Amniotic epithelial cell (primary cell): ENCODE measurements at regions not wholly inside any gene's neighbourhood (a gene's known extent, or its start where the extent isn't known, plus 50 kb on each side); places are given as distances from the start of the nearest gene placed in this dataset.
"Not testable (repeated sequence)": the region's sequence is repeated elsewhere in the genome, so short reads cannot be mapped to it uniquely, and the experiment has no call there.

Experiments
- DNase-seq: peaks from one replicate; pipeline ENCODE4 v3.0.0-alpha.2; 2010; ENCODE audit warnings: low read depth

- no peak for DNase-seq
These were observed 167.6 kb upstream of the MAFB start for GRCh38 chr20:40856653-40857052.

- DNase-seq = peak; percentile 62
These were observed 168.1 kb upstream of the TOP1 start for GRCh38 chr20:40860487-40860902.

- no peak for DNase-seq
These were observed 167.1 kb upstream of the TOP1 start for GRCh38 chr20:40861427-40862008.

- DNase-seq = no peak
These were observed 165.2 kb upstream of the TOP1 start for GRCh38 chr20:40863355-40863919.

GRCh38 chr20:40864470-40864869 lies 164.2 kb upstream of the TOP1 start:
- no peak for DNase-seq

GRCh38 chr20:40865095-40865494 lies 163.5 kb upstream of the TOP1 start:
- no peak for DNase-seq

GRCh38 chr20:40866056-40866455 lies 162.6 kb upstream of the TOP1 start:
- no peak for DNase-seq

GRCh38 chr20:40868551-40869217 lies 159.9 kb upstream of the TOP1 start:
- DNase-seq = peak; percentile 51

GRCh38 chr20:40869218-40870147 lies 159.1 kb upstream of the TOP1 start:
- DNase-seq = no peak

GRCh38 chr20:40875116-40876085 lies 153.2 kb upstream of the TOP1 start:
- no peak for DNase-seq

- not testable (repeated sequence) for DNase-seq
These were observed 150.5 kb upstream of the TOP1 start for GRCh38 chr20:40878099-40878498.

- no peak for DNase-seq
These were observed 148.4 kb upstream of the TOP1 start for GRCh38 chr20:40880063-40880728.

GRCh38 chr20:40880729-40881109 lies 147.9 kb upstream of the TOP1 start:
- no peak for DNase-seq

- DNase-seq = no peak
These were observed 146.5 kb upstream of the TOP1 start for GRCh38 chr20:40882152-40882551.

GRCh38 chr20:40883097-40883496 lies 145.5 kb upstream of the TOP1 start:
- no peak for DNase-seq

- DNase-seq = no peak
These were observed 141.5 kb upstream of the TOP1 start for GRCh38 chr20:40887105-40887504.

GRCh38 chr20:40889266-40889665 lies 139.4 kb upstream of the TOP1 start:
- DNase-seq = not testable (repeated sequence)

- no peak for DNase-seq
These were observed 138.4 kb upstream of the TOP1 start for GRCh38 chr20:40890181-40890580.

- DNase-seq = no peak
These were observed 138.0 kb upstream of the TOP1 start for GRCh38 chr20:40890635-40891034.

- DNase-seq = no peak
These were observed 137.3 kb upstream of the TOP1 start for GRCh38 chr20:40891351-40891750.

- no peak for DNase-seq
These were observed 136.0 kb upstream of the TOP1 start for GRCh38 chr20:40892642-40893041.
